Sigmoid colon (tissue), 4 donors: ENCODE measurements at regions not wholly inside any gene's neighbourhood (a gene's known extent, or its start where the extent isn't known, plus 50 kb on each side); places are given as distances from the start of the nearest gene placed in this dataset.

ENCODE experiments used
- EP300 ChIP-seq, 4 donors: sonication (generic); formaldehyde crosslinking; IDR thresholded peaks; one replicate each; pipeline ENCODE4 v1.6.1; 2017; ENCODE audit warnings: antibody characterized with exemption in 4 of 4
- POLR2A ChIP-seq, 2 donors: fragments of 450-650 bp; IDR thresholded peaks; one replicate each; pipeline ENCODE4 v1.6.1; 2016; ENCODE audit warnings: antibody characterized with exemption in 2 of 2, mild to moderate bottlenecking in 2 of 2, moderate library complexity in 2 of 2
- POLR2AphosphoS5 ChIP-seq, 4 donors: sonication (generic); formaldehyde crosslinking; IDR thresholded peaks; one replicate each; pipeline ENCODE4 v1.6.1; 2017; ENCODE audit warnings: antibody characterized with exemption in 4 of 4
- TF ChIP-seq, protein P1 (sequence below), 4 experiments: fragments of 450-650 bp in 3 of 4; fragments of 200-600 bp in 1 of 4; IDR thresholded peaks; one replicate each; pipeline ENCODE4 v1.5.1; 2016 to 2019; ENCODE audit warnings: antibody characterized with exemption in 4 of 4, mild to moderate bottlenecking in 3 of 4, moderate library complexity in 2 of 4

DNA sequence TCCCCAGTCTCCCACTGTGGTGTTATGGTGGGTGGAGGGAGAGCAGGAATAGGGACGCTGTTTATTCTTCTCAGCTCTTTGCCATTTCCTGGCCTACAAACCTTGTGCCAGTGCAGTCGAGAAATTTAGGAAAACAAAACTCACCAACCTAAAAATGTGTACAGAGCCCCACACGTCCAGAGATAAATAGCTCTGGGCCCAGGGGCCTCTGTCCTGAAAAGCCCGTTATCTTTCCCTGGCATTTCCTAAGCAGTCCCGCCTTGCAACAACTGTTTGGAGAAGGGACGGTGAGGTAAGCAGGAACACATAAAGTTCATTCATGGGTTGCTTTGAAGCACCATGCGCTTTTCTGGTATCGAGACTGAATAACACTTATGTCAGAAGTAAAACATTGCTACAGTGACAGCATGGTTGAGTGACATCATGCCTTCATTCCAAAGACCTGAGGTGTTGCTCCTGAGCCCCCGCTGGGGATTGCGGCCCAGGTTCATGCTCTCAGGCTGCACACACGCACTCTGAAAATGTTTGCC, 80.1 kb upstream of the NXT1 start:
- no peak for TF ChIP-seq POLR2AphosphoS5 (IDR thresholded peaks at IDR 0.05)
- TF ChIP-seq, protein P1, sequence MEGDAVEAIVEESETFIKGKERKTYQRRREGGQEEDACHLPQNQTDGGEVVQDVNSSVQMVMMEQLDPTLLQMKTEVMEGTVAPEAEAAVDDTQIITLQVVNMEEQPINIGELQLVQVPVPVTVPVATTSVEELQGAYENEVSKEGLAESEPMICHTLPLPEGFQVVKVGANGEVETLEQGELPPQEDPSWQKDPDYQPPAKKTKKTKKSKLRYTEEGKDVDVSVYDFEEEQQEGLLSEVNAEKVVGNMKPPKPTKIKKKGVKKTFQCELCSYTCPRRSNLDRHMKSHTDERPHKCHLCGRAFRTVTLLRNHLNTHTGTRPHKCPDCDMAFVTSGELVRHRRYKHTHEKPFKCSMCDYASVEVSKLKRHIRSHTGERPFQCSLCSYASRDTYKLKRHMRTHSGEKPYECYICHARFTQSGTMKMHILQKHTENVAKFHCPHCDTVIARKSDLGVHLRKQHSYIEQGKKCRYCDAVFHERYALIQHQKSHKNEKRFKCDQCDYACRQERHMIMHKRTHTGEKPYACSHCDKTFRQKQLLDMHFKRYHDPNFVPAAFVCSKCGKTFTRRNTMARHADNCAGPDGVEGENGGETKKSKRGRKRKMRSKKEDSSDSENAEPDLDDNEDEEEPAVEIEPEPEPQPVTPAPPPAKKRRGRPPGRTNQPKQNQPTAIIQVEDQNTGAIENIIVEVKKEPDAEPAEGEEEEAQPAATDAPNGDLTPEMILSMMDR (IDR thresholded peaks at IDR 0.05) = no peak
- TF ChIP-seq POLR2A (IDR thresholded peaks at IDR 0.05) = no peak
- TF ChIP-seq EP300 (IDR thresholded peaks at IDR 0.05) = no peak
